RWPE2 (cell line): ENCODE measurements at regions not wholly inside any gene's neighbourhood (a gene's known extent, or its start where the extent isn't known, plus 50 kb on each side); places are given as distances from the start of the nearest gene placed in this dataset.

Source experiments
- ATAC-seq: fragments of 200-7000 bp; cut with Tn5 transposase; 3 replicates; pipeline ENCODE4 v1.9.1; 2021; ENCODE audit warnings: low read depth
- DNase-seq: peaks from one replicate; pipeline ENCODE4 v3.0.0-alpha.2; 2020; ENCODE audit warnings: low spot score
- H3K27ac ChIP-seq: fragments of 450-650 bp; 2 replicates; pipeline ENCODE4 v1.5.1; 2017; ENCODE audit warnings: mild to moderate bottlenecking; ENCODE audit not compliant: poor library complexity, severe bottlenecking
- H3K27me3 ChIP-seq: fragments of 250-450 bp; sonication (Bioruptor Pico); 2 replicates; pipeline ENCODE4 v1.5.1; 2021; ENCODE audit warnings: mild to moderate bottlenecking, moderate library complexity; ENCODE audit not compliant: insufficient read depth, poor library complexity, severe bottlenecking
- H3K36me3 ChIP-seq: fragments of 250-450 bp; sonication (Bioruptor Pico); 2 replicates; pipeline ENCODE4 v1.5.1; 2020; ENCODE audit warnings: low read depth, mild to moderate bottlenecking, moderate library complexity
- H3K4me1 ChIP-seq: fragments of 250-450 bp; sonication (Bioruptor Pico); 2 replicates; pipeline ENCODE4 v1.5.1; 2021; ENCODE audit warnings: mild to moderate bottlenecking, moderate library complexity; ENCODE audit not compliant: insufficient read depth, poor library complexity, severe bottlenecking
- H3K4me3 ChIP-seq: fragments of 250-450 bp; sonication (Bioruptor Pico); 2 replicates; pipeline ENCODE4 v1.5.1; 2021; ENCODE audit warnings: mild to moderate bottlenecking, moderate library complexity; ENCODE audit not compliant: severe bottlenecking
- H3K9me3 ChIP-seq: fragments of 250-450 bp; sonication (Bioruptor Pico); 2 replicates; pipeline ENCODE4 v1.5.1; 2021; ENCODE audit warnings: mild to moderate bottlenecking, moderate library complexity; ENCODE audit not compliant: severe bottlenecking
- CTCF ChIP-seq: fragments of 450-650 bp; IDR thresholded peaks from one replicate; pipeline ENCODE4 v1.5.1; 2017; ENCODE audit warnings: mild to moderate bottlenecking, moderate library complexity; ENCODE audit not compliant: poor library complexity, severe bottlenecking

GRCh38 chr6:3535033-3535775 is 78.4 kb upstream of the SLC22A23 start:
- Histone ChIP-seq H3K27me3 (no peaks in the 10 kb centered on the region), H3K36me3 (no peaks in the 10 kb centered on the region), H3K27ac (no peak overlapping the region), H3K9me3 (no peaks in the 10 kb centered on the region), H3K4me1 (no peaks in the 10 kb centered on the region), H3K4me3 (no peak overlapping the region)
- no peak for ATAC-seq
- TF ChIP-seq CTCF: no peak
- DNase-seq: no peak

GRCh38 chr6:3534599-3534998 is 77.7 kb upstream of the SLC22A23 start:
- no peak overlapping the region for H3K27ac ChIP-seq
- no peaks in the 10 kb centered on the region for H3K9me3 ChIP-seq
- H3K4me3 ChIP-seq: no peak overlapping the region
- no peak for TF ChIP-seq CTCF
- H3K36me3 ChIP-seq: no peaks in the 10 kb centered on the region
- no peak for ATAC-seq
- no peaks in the 10 kb centered on the region for H3K27me3 ChIP-seq
- H3K4me1 ChIP-seq: no peaks in the 10 kb centered on the region
- DNase-seq: no peak

GRCh38 chr6:3533981-3534380 is 77.1 kb upstream of the SLC22A23 start:
- no peak overlapping the region for H3K4me3 ChIP-seq
- H3K27ac ChIP-seq: no peak overlapping the region
- H3K27me3 ChIP-seq: no peaks in the 10 kb centered on the region
- no peaks in the 10 kb centered on the region for H3K4me1 ChIP-seq
- TF ChIP-seq CTCF: no peak
- no peaks in the 10 kb centered on the region for H3K36me3 ChIP-seq
- no peak for DNase-seq
- no peak for ATAC-seq
- no peaks in the 10 kb centered on the region for H3K9me3 ChIP-seq

- Histone ChIP-seq H3K27ac (no peak overlapping the region), H3K4me1 (peaks cover 4% of the 10 kb centered on the region), H3K9me3 (no peaks in the 10 kb centered on the region), H3K4me3 (no peak overlapping the region), H3K36me3 (no peaks in the 10 kb centered on the region), H3K27me3 (no peaks in the 10 kb centered on the region)
- ATAC-seq (no peak), DNase-seq (no peak)
- no peak for TF ChIP-seq CTCF
Observed at GRCh38 chr6:3532296-3532916, 75.6 kb upstream of the SLC22A23 start.

- no peak for TF ChIP-seq CTCF
- Histone ChIP-seq H3K4me3 (no peak overlapping the region), H3K27ac (no peak overlapping the region), H3K9me3 (no peaks in the 10 kb centered on the region), H3K4me1 (peaks cover 13% of the 10 kb centered on the region), H3K27me3 (no peaks in the 10 kb centered on the region), H3K36me3 (no peaks in the 10 kb centered on the region)
- no peak for ATAC-seq
- no peak for DNase-seq
Observed at GRCh38 chr6:3531481-3531880, 74.6 kb upstream of the SLC22A23 start.
